H1 (cell line): ENCODE measurements at regions not wholly inside any gene's neighbourhood (a gene's known extent, or its start where the extent isn't known, plus 50 kb on each side); places are given as distances from the start of the nearest gene placed in this dataset.

Source experiments
- CTBP2 ChIP-seq: IDR thresholded peaks from 2 replicates; pipeline ENCODE4 v1.7.0; 2011; ENCODE audit warnings: borderline replicate concordance, mild to moderate bottlenecking, moderate library complexity, mixed read lengths, low read length; ENCODE audit not compliant: insufficient read depth, insufficient read length
- CTCF ChIP-seq, 3 experiments: IDR thresholded peaks; 1 replicate in 2 of 3; 2 replicates in 1 of 3; pipeline versions ENCODE4 v1.5.1 to v1.6.1; 2011; ENCODE audit warnings: low read length in 3 of 3, mild to moderate bottlenecking in 3 of 3, inconsistent platforms in 2 of 3, low read depth in 1 of 3, moderate library complexity in 1 of 3; ENCODE audit not compliant: insufficient read depth in 1 of 3; ENCODE audit errors: control extremely low read depth in 1 of 3
- HDAC6 ChIP-seq: IDR thresholded peaks from one replicate; pipeline ENCODE4 v1.7.1; 2012; ENCODE audit warnings: low read depth, mild to moderate bottlenecking, inconsistent platforms, low read length, moderate library complexity
- ZNF274 ChIP-seq: IDR thresholded peaks from 2 replicates; pipeline ENCODE4 v1.7.0; 2012; ENCODE audit warnings: low read length, borderline replicate concordance; ENCODE audit errors: extremely low read depth

DNA sequence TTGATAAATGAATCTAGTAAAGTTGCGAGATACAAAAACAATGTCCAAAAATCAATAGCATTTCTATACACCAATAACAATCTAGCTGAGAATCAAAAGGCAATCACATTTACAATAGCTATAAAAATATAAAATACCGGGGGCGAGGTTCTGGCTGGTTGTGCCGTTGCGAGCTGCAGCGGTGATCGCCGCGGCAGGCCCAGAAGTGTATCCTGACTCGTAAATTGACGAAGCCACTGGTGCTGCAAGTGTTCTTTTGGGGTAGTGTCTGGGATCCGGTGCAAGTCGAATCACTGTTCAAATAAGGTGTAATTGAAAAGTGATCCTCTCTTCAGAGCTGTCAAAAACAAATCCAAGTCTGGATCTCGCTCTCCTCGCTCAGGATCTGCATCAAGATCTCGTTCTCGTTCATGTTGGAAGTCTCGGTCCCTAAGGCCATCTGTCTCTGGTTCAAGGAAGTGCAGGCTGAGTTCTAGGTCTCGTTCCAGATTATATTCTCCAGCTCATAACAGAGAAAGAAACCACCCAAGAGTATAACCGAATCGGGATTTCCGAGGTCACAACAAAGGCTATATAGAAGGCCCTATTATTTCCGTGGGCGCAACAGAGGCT is 80.1 kb upstream of the STT3B start:
- TF ChIP-seq ZNF274 (no peak), CTCF (IDR thresholded peaks at IDR 0.05; ENCODE audit: control extremely low read depth in 1 of 3, insufficient read depth in 1 of 3, low read depth in 1 of 3, low read length in 3 of 3) (no peak), HDAC6 (no peak), CTBP2 (no peak)
